ENCODE measurements at regions not wholly inside any gene's neighbourhood (a gene's known extent, or its start where the extent isn't known, plus 50 kb on each side); places are given as distances from the start of the nearest gene placed in this dataset.

- Histone ChIP-seq H3K27me3 (ENCODE audit: control insufficient read depth, insufficient read depth, low read length) (no peaks in the 10 kb centered on the region), H3K4me3 (ENCODE audit: low read length) (no peak overlapping the region), H3K4me1 (ENCODE audit: control insufficient read depth, insufficient read depth, low read length) (no peaks in the 10 kb centered on the region), H3K36me3 (ENCODE audit: control insufficient read depth, insufficient read depth, low read length) (no peaks in the 10 kb centered on the region), H3K9me3 (ENCODE audit: control insufficient read depth, low read depth, low read length) (no peaks in the 10 kb centered on the region), H3K27ac (ENCODE audit: low read length) (no peak overlapping the region)
- no peak for DNase-seq
- no CpG with 5 or more reads among the region's 3 CpGs for WGBS (ENCODE audit: insufficient coverage, low lambda C conversion rate)
These were observed 111.2 kb upstream of the GRIA3 start for GRCh38 chrX:123072686-123073385.

GRCh38 chrX:123075947-123076561 lies 108.0 kb upstream of the GRIA3 start:
- H3K27me3 ChIP-seq (ENCODE audit: control insufficient read depth, insufficient read depth, low read length) = no peaks in the 10 kb centered on the region
- H3K4me1 ChIP-seq (ENCODE audit: control insufficient read depth, insufficient read depth, low read length) = no peaks in the 10 kb centered on the region
- peak; percentile 12 to 43 for DNase-seq
- no peak overlapping the region for H3K27ac ChIP-seq (ENCODE audit: low read length)
- no peaks in the 10 kb centered on the region for H3K36me3 ChIP-seq (ENCODE audit: control insufficient read depth, insufficient read depth, low read length)
- H3K4me3 ChIP-seq (ENCODE audit: low read length) = no peak overlapping the region
- no peaks in the 10 kb centered on the region for H3K9me3 ChIP-seq (ENCODE audit: control insufficient read depth, low read depth, low read length)
- WGBS (ENCODE audit: insufficient coverage, low lambda C conversion rate) = no CpG with 5 or more reads among the region's 4 CpGs

GRCh38 chrX:123077631-123078030 lies 106.4 kb upstream of the GRIA3 start:
- H3K27me3 ChIP-seq (ENCODE audit: control insufficient read depth, insufficient read depth, low read length) = no peaks in the 10 kb centered on the region
- H3K27ac ChIP-seq (ENCODE audit: low read length) = no peak overlapping the region
- no peak for DNase-seq
- no peaks in the 10 kb centered on the region for H3K9me3 ChIP-seq (ENCODE audit: control insufficient read depth, low read depth, low read length)
- no peak overlapping the region for H3K4me3 ChIP-seq (ENCODE audit: low read length)
- H3K4me1 ChIP-seq (ENCODE audit: control insufficient read depth, insufficient read depth, low read length) = no peaks in the 10 kb centered on the region
- no peaks in the 10 kb centered on the region for H3K36me3 ChIP-seq (ENCODE audit: control insufficient read depth, insufficient read depth, low read length)

GRCh38 chrX:123080065-123080464 lies 104.0 kb upstream of the GRIA3 start:
- H3K36me3 ChIP-seq (ENCODE audit: control insufficient read depth, insufficient read depth, low read length) = no peaks in the 10 kb centered on the region
- no peak overlapping the region for H3K4me3 ChIP-seq (ENCODE audit: low read length)
- H3K27ac ChIP-seq (ENCODE audit: low read length) = no peak overlapping the region
- H3K9me3 ChIP-seq (ENCODE audit: control insufficient read depth, low read depth, low read length) = no peaks in the 10 kb centered on the region
- no peaks in the 10 kb centered on the region for H3K4me1 ChIP-seq (ENCODE audit: control insufficient read depth, insufficient read depth, low read length)
- WGBS (ENCODE audit: insufficient coverage, low lambda C conversion rate) = no CpG with 5 or more reads among the region's 4 CpGs
- DNase-seq = no peak
- H3K27me3 ChIP-seq (ENCODE audit: control insufficient read depth, insufficient read depth, low read length) = no peaks in the 10 kb centered on the region

- Histone ChIP-seq H3K36me3 (ENCODE audit: control insufficient read depth, insufficient read depth, low read length) (no peaks in the 10 kb centered on the region), H3K4me3 (ENCODE audit: low read length) (no peak overlapping the region), H3K9me3 (ENCODE audit: control insufficient read depth, low read depth, low read length) (no peaks in the 10 kb centered on the region), H3K27me3 (ENCODE audit: control insufficient read depth, insufficient read depth, low read length) (no peaks in the 10 kb centered on the region), H3K4me1 (ENCODE audit: control insufficient read depth, insufficient read depth, low read length) (no peaks in the 10 kb centered on the region), H3K27ac (ENCODE audit: low read length) (no peak overlapping the region)
- no peak for DNase-seq
These were observed 102.3 kb upstream of the GRIA3 start for GRCh38 chrX:123081776-123082175.

GRCh38 chrX:123083924-123084323 lies 100.2 kb upstream of the GRIA3 start:
- no peak overlapping the region for H3K27ac ChIP-seq (ENCODE audit: low read length)
- no CpG with 5 or more reads among the region's 2 CpGs for WGBS (ENCODE audit: insufficient coverage, low lambda C conversion rate)
- H3K9me3 ChIP-seq (ENCODE audit: control insufficient read depth, low read depth, low read length) = no peaks in the 10 kb centered on the region

GRCh38 chrX:123084797-123085196 lies 99.3 kb upstream of the GRIA3 start:
- Histone ChIP-seq H3K36me3 (ENCODE audit: control insufficient read depth, insufficient read depth, low read length) (no peaks in the 10 kb centered on the region), H3K9me3 (ENCODE audit: control insufficient read depth, low read depth, low read length) (no peaks in the 10 kb centered on the region), H3K4me1 (ENCODE audit: control insufficient read depth, insufficient read depth, low read length) (no peaks in the 10 kb centered on the region), H3K27ac (ENCODE audit: low read length) (no peak overlapping the region), H3K27me3 (ENCODE audit: control insufficient read depth, insufficient read depth, low read length) (no peaks in the 10 kb centered on the region), H3K4me3 (ENCODE audit: low read length) (no peak overlapping the region)
- no peak for DNase-seq
- no CpG with 5 or more reads among the region's 2 CpGs for WGBS (ENCODE audit: insufficient coverage, low lambda C conversion rate)

More at GRCh38 chrX:123083924-123084323, 100.2 kb upstream of the GRIA3 start:
- Histone ChIP-seq H3K4me1 (ENCODE audit: control insufficient read depth, insufficient read depth, low read length) (no peaks in the 10 kb centered on the region), H3K4me3 (ENCODE audit: low read length) (no peak overlapping the region), H3K27me3 (ENCODE audit: control insufficient read depth, insufficient read depth, low read length) (no peaks in the 10 kb centered on the region), H3K36me3 (ENCODE audit: control insufficient read depth, insufficient read depth, low read length) (no peaks in the 10 kb centered on the region)
- no peak for DNase-seq

GRCh38 chrX:123085311-123085940 lies 98.7 kb upstream of the GRIA3 start:
- Histone ChIP-seq H3K4me3 (ENCODE audit: low read length) (no peak overlapping the region), H3K27ac (ENCODE audit: low read length) (no peak overlapping the region), H3K36me3 (ENCODE audit: control insufficient read depth, insufficient read depth, low read length) (no peaks in the 10 kb centered on the region), H3K4me1 (ENCODE audit: control insufficient read depth, insufficient read depth, low read length) (no peaks in the 10 kb centered on the region), H3K9me3 (ENCODE audit: control insufficient read depth, low read depth, low read length) (no peaks in the 10 kb centered on the region), H3K27me3 (ENCODE audit: control insufficient read depth, insufficient read depth, low read length) (no peaks in the 10 kb centered on the region)
- WGBS (ENCODE audit: insufficient coverage, low lambda C conversion rate) = 100% methylated on average over 1 of the region's 5 CpGs
- DNase-seq = no peak

GRCh38 chrX:123086768-123087167 lies 97.3 kb upstream of the GRIA3 start:
- Histone ChIP-seq H3K4me3 (ENCODE audit: low read length) (no peak overlapping the region), H3K4me1 (ENCODE audit: control insufficient read depth, insufficient read depth, low read length) (no peaks in the 10 kb centered on the region), H3K36me3 (ENCODE audit: control insufficient read depth, insufficient read depth, low read length) (no peaks in the 10 kb centered on the region), H3K27me3 (ENCODE audit: control insufficient read depth, insufficient read depth, low read length) (no peaks in the 10 kb centered on the region), H3K27ac (ENCODE audit: low read length) (no peak overlapping the region), H3K9me3 (ENCODE audit: control insufficient read depth, low read depth, low read length) (no peaks in the 10 kb centered on the region)
- WGBS (ENCODE audit: insufficient coverage, low lambda C conversion rate) = no CpG with 5 or more reads among the region's 2 CpGs
- no peak for DNase-seq

- H3K4me3 ChIP-seq (ENCODE audit: low read length) = no peak overlapping the region
- DNase-seq = peak; percentile 4 to 36
- H3K27ac ChIP-seq (ENCODE audit: low read length) = no peak overlapping the region
- no peaks in the 10 kb centered on the region for H3K4me1 ChIP-seq (ENCODE audit: control insufficient read depth, insufficient read depth, low read length)
- no peaks in the 10 kb centered on the region for H3K36me3 ChIP-seq (ENCODE audit: control insufficient read depth, insufficient read depth, low read length)
- H3K27me3 ChIP-seq (ENCODE audit: control insufficient read depth, insufficient read depth, low read length) = no peaks in the 10 kb centered on the region
- H3K9me3 ChIP-seq (ENCODE audit: control insufficient read depth, low read depth, low read length) = no peaks in the 10 kb centered on the region
These were observed 96.8 kb upstream of the GRIA3 start for GRCh38 chrX:123087326-123087725.

GRCh38 chrX:123088331-123088730 lies 95.7 kb upstream of the GRIA3 start:
- no peak for DNase-seq
- no peaks in the 10 kb centered on the region for H3K4me1 ChIP-seq (ENCODE audit: control insufficient read depth, insufficient read depth, low read length)
- no peaks in the 10 kb centered on the region for H3K36me3 ChIP-seq (ENCODE audit: control insufficient read depth, insufficient read depth, low read length)
- H3K4me3 ChIP-seq (ENCODE audit: low read length) = no peak overlapping the region
- H3K27ac ChIP-seq (ENCODE audit: low read length) = no peak overlapping the region
- no peaks in the 10 kb centered on the region for H3K27me3 ChIP-seq (ENCODE audit: control insufficient read depth, insufficient read depth, low read length)
- H3K9me3 ChIP-seq (ENCODE audit: control insufficient read depth, low read depth, low read length) = no peaks in the 10 kb centered on the region
- WGBS (ENCODE audit: insufficient coverage, low lambda C conversion rate) = no CpG with 5 or more reads among the region's 2 CpGs

All from large intestine (tissue), 3 donors.